DND-41 (cell line): ENCODE measurements at regions not wholly inside any gene's neighbourhood (a gene's known extent, or its start where the extent isn't known, plus 50 kb on each side); places are given as distances from the start of the nearest gene placed in this dataset.

ENCODE experiments used
- ATAC-seq: fragments of 200-7000 bp; cut with Tn5 transposase; 3 replicates; pipeline ENCODE4 v1.9.1; 2021; ENCODE audit warnings: low read depth; ENCODE audit not compliant: insufficient read depth
- DNase-seq: peaks from one replicate; pipeline ENCODE4 v3.0.0-alpha.2; 2020
- H2AFZ ChIP-seq: 2 replicates; pipeline ENCODE4 v1.6.0; 2012; ENCODE audit warnings: low read depth, low read length
- H3K27ac ChIP-seq: 2 replicates; pipeline ENCODE4 v1.5.1; 2012; ENCODE audit warnings: low read length, inconsistent platforms
- H3K27me3 ChIP-seq: fragments of 200-600 bp; sonication (generic); 2 replicates; pipeline ENCODE4 v1.6.0; 2012; ENCODE audit warnings: low read length, mild to moderate bottlenecking, inconsistent platforms; ENCODE audit not compliant: insufficient read depth, poor library complexity
- H3K36me3 ChIP-seq: 2 replicates; pipeline ENCODE4 v1.5.1; 2012; ENCODE audit warnings: low read length, inconsistent platforms; ENCODE audit not compliant: insufficient read depth
- H3K4me1 ChIP-seq: 2 replicates; pipeline ENCODE4 v1.5.1; 2012; ENCODE audit warnings: mild to moderate bottlenecking, low read length; ENCODE audit not compliant: insufficient read depth
- H3K4me2 ChIP-seq: 2 replicates; pipeline ENCODE4 v1.6.0; 2012; ENCODE audit warnings: mild to moderate bottlenecking, moderate library complexity, low read length, inconsistent platforms; ENCODE audit not compliant: insufficient read depth
- H3K4me3 ChIP-seq, 2 experiments: fragments of 200-600 bp in 1 of 2; shearing (Covaris generic) in 1 of 2; 2 replicates each; pipeline ENCODE4 v1.5.1; 2012 to 2016; ENCODE audit warnings: inconsistent platforms in 2 of 2, low read length in 2 of 2, mild to moderate bottlenecking in 2 of 2, low read depth in 1 of 2, moderate library complexity in 1 of 2
- H3K79me2 ChIP-seq: 2 replicates; pipeline ENCODE4 v1.6.0; 2012; ENCODE audit warnings: low read length, inconsistent platforms; ENCODE audit not compliant: insufficient read depth
- H3K9ac ChIP-seq: 2 replicates; pipeline ENCODE4 v1.6.0; 2012; ENCODE audit warnings: low read depth, mild to moderate bottlenecking, inconsistent platforms, low read length, moderate library complexity
- H3K9me3 ChIP-seq: 2 replicates; pipeline ENCODE4 v1.5.1; 2012; ENCODE audit warnings: low read length, moderate library complexity, mild to moderate bottlenecking, inconsistent platforms; ENCODE audit not compliant: insufficient read depth, severe bottlenecking
- H4K20me1 ChIP-seq: 2 replicates; pipeline ENCODE4 v1.6.0; 2012; ENCODE audit warnings: low read length; ENCODE audit not compliant: insufficient read depth
- CTCF ChIP-seq: IDR thresholded peaks from 2 replicates; pipeline ENCODE4 v1.5.1; 2012; ENCODE audit warnings: borderline replicate concordance, low read length, moderate library complexity, mild to moderate bottlenecking; ENCODE audit not compliant: poor library complexity, severe bottlenecking; ENCODE audit errors: extremely low read depth
- EZH2 ChIP-seq: IDR thresholded peaks from 3 replicates; pipeline ENCODE4 v1.6.1; 2012; ENCODE audit warnings: borderline replicate concordance, low read depth, mild to moderate bottlenecking, moderate library complexity, low read length, inconsistent platforms; ENCODE audit not compliant: severe bottlenecking

- Histone ChIP-seq H2AFZ (no peak overlapping the region), H3K36me3 (no peaks in the 10 kb centered on the region), H3K79me2 (no peaks in the 10 kb centered on the region), H3K4me3 (no peak overlapping the region), H3K9ac (no peak overlapping the region), H4K20me1 (no peaks in the 10 kb centered on the region), H3K4me1 (no peaks in the 10 kb centered on the region), H3K9me3 (no peaks in the 10 kb centered on the region), H3K27ac (no peak overlapping the region), H3K4me2 (no peak overlapping the region), H3K27me3 (no peaks in the 10 kb centered on the region)
- ATAC-seq = no peak
- no peak for TF ChIP-seq CTCF
- TF ChIP-seq EZH2 = no peak
- no peak for DNase-seq
Measured at GRCh38 chr4:93957186-93957585, 128.6 kb downstream of the ATOH1 start.

GRCh38 chr4:93960450-93960849, 131.9 kb downstream of the ATOH1 start:
- Histone ChIP-seq H2AFZ (no peak overlapping the region), H3K9me3 (no peaks in the 10 kb centered on the region), H3K9ac (no peak overlapping the region), H4K20me1 (no peaks in the 10 kb centered on the region), H3K4me1 (no peaks in the 10 kb centered on the region), H3K27ac (no peak overlapping the region), H3K4me2 (no peak overlapping the region), H3K27me3 (no peaks in the 10 kb centered on the region), H3K4me3 (no peak overlapping the region), H3K79me2 (no peaks in the 10 kb centered on the region), H3K36me3 (no peaks in the 10 kb centered on the region)
- DNase-seq = no peak
- TF ChIP-seq CTCF = no peak
- TF ChIP-seq EZH2 = no peak
- no peak for ATAC-seq

GRCh38 chr4:93960916-93961315, 132.4 kb downstream of the ATOH1 start:
- Histone ChIP-seq H3K79me2 (no peaks in the 10 kb centered on the region), H3K4me1 (no peaks in the 10 kb centered on the region), H3K9me3 (no peaks in the 10 kb centered on the region), H3K4me2 (no peak overlapping the region), H3K4me3 (no peak overlapping the region), H2AFZ (no peak overlapping the region), H3K36me3 (no peaks in the 10 kb centered on the region), H3K27ac (no peak overlapping the region), H3K27me3 (no peaks in the 10 kb centered on the region), H3K9ac (no peak overlapping the region), H4K20me1 (no peaks in the 10 kb centered on the region)
- DNase-seq (no peak), ATAC-seq (no peak)
- TF ChIP-seq CTCF (no peak), EZH2 (no peak)

GRCh38 chr4:93981594-93981993, 153.0 kb downstream of the ATOH1 start:
- Histone ChIP-seq H3K9ac (no peak overlapping the region), H3K36me3 (no peaks in the 10 kb centered on the region), H3K4me2 (no peak overlapping the region), H2AFZ (no peak overlapping the region), H3K27me3 (no peaks in the 10 kb centered on the region), H3K9me3 (no peaks in the 10 kb centered on the region), H4K20me1 (no peaks in the 10 kb centered on the region), H3K79me2 (no peaks in the 10 kb centered on the region), H3K4me1 (no peaks in the 10 kb centered on the region), H3K4me3 (no peak overlapping the region), H3K27ac (no peak overlapping the region)
- DNase-seq (no peak), ATAC-seq (no peak)
- TF ChIP-seq EZH2 (no peak), CTCF (no peak)
